Central memory CD8-positive, alpha-beta T cell (primary cell): ENCODE measurements at regions not wholly inside any gene's neighbourhood (a gene's known extent, or its start where the extent isn't known, plus 50 kb on each side); places are given as distances from the start of the nearest gene placed in this dataset.

Experiments
- ATAC-seq: fragments of 150-1000 bp; cut with Tn5 transposase; replicated peaks from 2 replicates; pipeline ENCODE4 v1.10.0; 2022; ENCODE audit warnings: mild to moderate bottlenecking, moderate FRiP score, moderate number of reproducible peaks; ENCODE audit not compliant: poor library complexity, severe bottlenecking; ENCODE audit errors: extremely low read depth
- DNase-seq, 2 donors: peaks; one replicate each; pipeline ENCODE4 v3.0.0; 2021; ENCODE audit warnings: low spot score in 2 of 2
- H3K27ac Mint-ChIP-seq: one replicate; pipeline ENCODE4 v1.8.0; 2022; ENCODE audit warnings: low read depth, mild to moderate bottlenecking, moderate library complexity, mixed read lengths
- H3K27me3 Mint-ChIP-seq: one replicate; pipeline ENCODE4 v1.8.0; 2022; ENCODE audit warnings: mixed read lengths
- H3K36me3 Mint-ChIP-seq: one replicate; pipeline ENCODE4 v1.8.0; 2022; ENCODE audit warnings: mild to moderate bottlenecking, moderate library complexity, mixed read lengths; ENCODE audit not compliant: insufficient read depth
- H3K4me1 Mint-ChIP-seq: one replicate; pipeline ENCODE4 v1.8.0; 2022; ENCODE audit warnings: mixed read lengths
- H3K4me3 Mint-ChIP-seq: one replicate; pipeline ENCODE4 v1.8.0; 2022; ENCODE audit warnings: mild to moderate bottlenecking, moderate library complexity, mixed read lengths
- H3K9me3 Mint-ChIP-seq: one replicate; pipeline ENCODE4 v1.8.0; 2022; ENCODE audit warnings: mixed read lengths

DNA sequence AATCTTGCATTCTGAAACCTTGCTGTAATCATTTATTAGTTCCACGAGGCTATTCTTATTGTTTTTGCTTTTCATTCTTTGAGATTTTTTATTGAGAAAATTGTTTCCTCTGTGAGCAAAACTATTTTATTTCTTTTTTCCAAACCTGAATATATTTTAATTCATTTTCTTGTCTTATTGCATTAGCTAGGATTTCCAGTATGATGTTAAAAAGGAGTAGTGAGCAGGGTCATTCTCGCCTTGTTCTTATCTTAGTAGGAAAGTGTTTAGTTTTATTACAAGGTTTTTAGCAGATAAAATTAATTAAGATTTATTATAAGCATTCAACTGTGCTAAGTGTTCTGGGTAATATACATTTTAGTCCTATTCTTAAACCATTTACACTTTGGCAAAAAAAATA is 214.6 kb upstream of the KLF6 start:
- no peak for ATAC-seq
- H3K36me3 Mint-ChIP-seq = no peaks in the 10 kb centered on the region

DNA sequence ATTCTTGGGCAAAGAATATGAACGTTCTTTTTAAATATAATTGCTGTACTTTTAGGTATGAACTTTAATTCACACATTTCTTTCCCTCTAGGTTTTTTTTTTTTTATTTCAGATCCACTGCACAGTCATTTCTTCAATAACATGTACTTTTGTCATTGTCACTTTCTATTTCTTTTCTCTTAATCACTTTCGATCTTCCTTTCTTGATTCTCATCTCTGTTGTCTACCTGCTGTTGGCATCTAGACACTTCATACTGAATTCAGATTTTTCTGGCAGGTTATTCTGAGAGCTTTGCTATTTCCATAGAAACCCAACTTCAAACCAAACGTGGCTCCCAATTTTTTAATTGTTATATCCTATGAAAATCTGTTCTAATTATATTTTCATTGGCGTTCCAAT is 211.7 kb upstream of the KLF6 start:
- Mint-ChIP-seq H3K27ac (no peak overlapping the region), H3K9me3 (peaks cover 8% of the 10 kb centered on the region), H3K4me3 (no peak overlapping the region), H3K27me3 (no peaks in the 10 kb centered on the region), H3K4me1 (peaks cover 13% of the 10 kb centered on the region), H3K36me3 (no peaks in the 10 kb centered on the region)
- no peak for ATAC-seq
- DNase-seq = no peak

More for the DNA sequence above, 214.6 kb upstream of the KLF6 start:
- Mint-ChIP-seq H3K27me3 (no peaks in the 10 kb centered on the region), H3K4me1 (peaks cover 7% of the 10 kb centered on the region), H3K4me3 (no peak overlapping the region), H3K9me3 (peaks cover 8% of the 10 kb centered on the region), H3K27ac (peak overlapping the region; percentile 54)
- no peak for DNase-seq

DNA sequence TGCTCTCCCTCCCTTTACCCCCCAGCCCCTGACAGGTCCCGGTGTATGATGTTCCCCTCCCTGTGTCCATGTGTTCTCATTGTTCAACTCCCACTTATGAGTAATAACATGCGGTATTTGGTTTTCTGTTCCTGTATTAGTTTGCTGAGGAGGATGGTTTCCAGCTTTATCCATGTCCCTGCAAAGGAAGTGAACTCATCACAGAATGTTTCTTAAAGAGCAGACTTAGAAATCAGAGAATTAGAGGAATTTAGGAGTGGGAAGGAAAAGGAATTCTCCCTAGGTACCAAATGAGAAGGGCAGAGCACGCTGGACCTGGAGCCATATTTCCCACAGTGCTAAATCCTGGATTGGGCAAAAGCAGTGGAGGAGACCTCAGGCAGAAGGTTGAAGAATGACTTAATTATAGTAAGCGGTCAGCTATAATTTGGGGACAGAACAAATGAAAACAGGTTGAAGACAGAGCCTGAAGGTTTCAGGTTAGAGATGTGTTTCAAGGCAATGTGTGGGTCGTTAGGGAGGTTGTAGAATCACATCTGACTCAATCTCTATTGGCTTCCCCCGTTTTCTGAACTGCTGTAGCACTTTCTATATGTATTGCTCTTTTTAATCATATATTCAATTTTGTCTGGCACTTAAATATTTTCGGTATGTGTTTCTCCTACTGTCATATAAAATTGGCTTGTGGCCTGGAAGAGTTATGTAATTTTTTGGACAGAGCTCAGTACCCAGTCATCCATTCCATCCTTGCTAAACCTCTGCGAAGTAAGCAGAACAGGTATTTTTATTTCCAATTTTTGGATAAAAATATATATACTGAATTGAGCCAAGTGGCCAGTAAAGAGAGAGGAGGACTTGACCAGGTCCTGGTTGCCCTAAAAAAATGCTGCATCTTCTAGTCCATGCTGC is 210.5 kb upstream of the KLF6 start:
- ATAC-seq = no peak
- DNase-seq = no peak
- H3K27me3 Mint-ChIP-seq = no peaks in the 10 kb centered on the region
- H3K36me3 Mint-ChIP-seq = no peaks in the 10 kb centered on the region
- no peak overlapping the region for H3K4me3 Mint-ChIP-seq
- H3K9me3 Mint-ChIP-seq = peaks cover 7% of the 10 kb centered on the region
- H3K4me1 Mint-ChIP-seq = peaks cover 13% of the 10 kb centered on the region
- no peak overlapping the region for H3K27ac Mint-ChIP-seq

DNA sequence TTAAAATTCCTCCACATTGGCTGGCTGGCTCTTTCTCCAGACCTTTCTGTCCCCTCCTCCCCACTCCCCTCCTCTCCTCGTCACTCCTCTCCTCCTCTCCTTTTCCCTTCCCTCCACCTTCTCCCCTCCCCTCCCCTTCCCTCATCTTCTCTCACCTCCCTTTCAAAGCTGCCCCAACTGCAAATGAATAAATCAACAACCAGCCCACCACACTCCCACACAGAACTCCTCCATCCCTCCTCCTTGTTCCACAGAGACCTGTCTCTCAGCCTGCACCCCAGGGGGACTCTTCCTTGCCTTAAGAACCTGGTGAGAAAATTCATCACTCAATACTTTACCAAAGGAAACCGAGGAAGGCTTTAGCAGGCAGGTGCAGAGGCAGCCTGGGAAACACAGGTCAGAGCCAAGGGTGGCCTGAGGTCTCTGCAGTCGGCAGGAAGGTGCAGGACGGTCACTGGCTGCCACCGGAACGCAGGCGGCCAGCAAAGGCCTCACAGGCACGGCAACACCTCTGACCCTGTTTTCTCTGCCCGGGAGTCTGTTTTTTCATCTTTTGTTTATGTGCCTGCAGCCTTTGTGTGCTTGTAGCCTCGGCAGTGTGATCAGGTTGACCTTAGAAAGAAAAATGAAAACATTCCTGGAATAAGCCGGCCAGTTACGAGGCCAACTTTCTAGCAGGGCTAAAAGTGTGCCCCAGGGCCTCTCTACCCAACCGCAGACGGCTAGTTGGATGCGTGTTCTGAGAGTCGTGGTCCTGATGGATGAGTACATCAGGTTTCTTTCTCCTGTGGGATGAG is 207.6 kb upstream of the KLF6 start:
- H3K27ac Mint-ChIP-seq = no peak overlapping the region
- no peak for ATAC-seq
- H3K27me3 Mint-ChIP-seq = no peaks in the 10 kb centered on the region
- H3K4me3 Mint-ChIP-seq = no peak overlapping the region
- peaks cover 18% of the 10 kb centered on the region for H3K4me1 Mint-ChIP-seq
- H3K36me3 Mint-ChIP-seq = no peaks in the 10 kb centered on the region
- H3K9me3 Mint-ChIP-seq = no peaks in the 10 kb centered on the region
- no peak for DNase-seq

DNA sequence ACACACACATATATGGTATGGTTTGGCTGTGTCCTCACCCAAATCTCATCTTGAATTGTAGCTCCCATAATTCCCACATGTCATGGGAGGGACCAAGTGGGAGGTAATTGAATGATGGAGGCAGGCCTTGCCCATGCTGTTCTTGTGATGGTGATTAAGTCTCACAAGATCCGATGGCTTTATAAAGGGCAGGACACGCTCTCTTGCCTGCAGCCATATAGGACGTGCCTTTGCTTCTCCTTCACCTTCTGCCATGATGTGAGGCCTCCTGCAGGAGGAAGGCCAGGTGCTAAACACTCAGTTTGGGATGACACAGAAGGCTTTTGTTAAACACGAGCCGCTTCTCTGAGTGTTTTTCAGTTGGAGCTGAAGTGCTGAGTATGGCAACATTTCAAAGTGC is 205.3 kb upstream of the KLF6 start:
- Mint-ChIP-seq H3K27ac (no peak overlapping the region), H3K9me3 (no peaks in the 10 kb centered on the region), H3K4me1 (peaks cover 15% of the 10 kb centered on the region), H3K4me3 (no peak overlapping the region), H3K36me3 (no peaks in the 10 kb centered on the region), H3K27me3 (no peaks in the 10 kb centered on the region)
- DNase-seq (no peak), ATAC-seq (no peak)

DNA sequence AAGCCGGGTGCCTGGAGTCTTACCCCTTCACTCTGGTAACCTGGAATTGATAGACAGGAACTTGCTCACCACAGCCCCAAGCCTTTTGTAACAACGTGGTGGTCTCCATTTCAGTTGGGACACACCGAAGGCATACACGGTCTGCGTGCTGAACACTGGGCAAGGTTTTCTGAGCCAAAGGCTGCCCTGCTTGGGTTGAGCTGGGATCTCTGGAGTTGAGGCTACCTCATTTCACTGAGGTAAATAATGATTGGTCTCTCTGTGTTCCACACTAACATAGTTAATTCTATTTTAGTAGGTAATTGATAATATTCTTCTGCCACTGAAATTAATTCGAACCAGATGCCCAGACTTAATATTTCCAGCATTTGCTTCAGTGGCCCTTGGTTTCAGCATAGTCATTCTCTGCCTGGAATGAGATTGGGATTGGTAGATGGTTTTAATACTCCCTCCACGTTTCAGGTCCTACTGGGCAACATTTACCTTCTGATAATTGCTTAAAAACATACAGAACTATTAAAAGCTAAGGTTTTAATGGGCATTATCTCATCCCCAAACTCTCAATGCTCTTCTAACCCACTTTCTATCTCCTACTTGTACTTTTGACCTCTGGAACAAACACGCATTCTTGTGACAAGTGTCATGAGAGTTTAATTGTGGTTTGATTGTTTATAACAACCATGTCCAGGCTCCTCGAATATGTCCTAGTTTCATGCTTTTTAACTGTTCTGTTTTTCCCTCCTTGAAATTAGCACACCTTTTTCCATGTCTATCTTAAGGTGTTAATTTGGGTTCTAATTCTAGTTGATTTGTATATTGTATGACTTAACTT is 202.3 kb upstream of the KLF6 start:
- Mint-ChIP-seq H3K4me3 (no peak overlapping the region), H3K36me3 (peaks cover 1% of the 10 kb centered on the region), H3K9me3 (no peaks in the 10 kb centered on the region), H3K27me3 (no peaks in the 10 kb centered on the region), H3K4me1 (peaks cover 20% of the 10 kb centered on the region), H3K27ac (no peak overlapping the region)
- ATAC-seq (no peak), DNase-seq (no peak)

DNA sequence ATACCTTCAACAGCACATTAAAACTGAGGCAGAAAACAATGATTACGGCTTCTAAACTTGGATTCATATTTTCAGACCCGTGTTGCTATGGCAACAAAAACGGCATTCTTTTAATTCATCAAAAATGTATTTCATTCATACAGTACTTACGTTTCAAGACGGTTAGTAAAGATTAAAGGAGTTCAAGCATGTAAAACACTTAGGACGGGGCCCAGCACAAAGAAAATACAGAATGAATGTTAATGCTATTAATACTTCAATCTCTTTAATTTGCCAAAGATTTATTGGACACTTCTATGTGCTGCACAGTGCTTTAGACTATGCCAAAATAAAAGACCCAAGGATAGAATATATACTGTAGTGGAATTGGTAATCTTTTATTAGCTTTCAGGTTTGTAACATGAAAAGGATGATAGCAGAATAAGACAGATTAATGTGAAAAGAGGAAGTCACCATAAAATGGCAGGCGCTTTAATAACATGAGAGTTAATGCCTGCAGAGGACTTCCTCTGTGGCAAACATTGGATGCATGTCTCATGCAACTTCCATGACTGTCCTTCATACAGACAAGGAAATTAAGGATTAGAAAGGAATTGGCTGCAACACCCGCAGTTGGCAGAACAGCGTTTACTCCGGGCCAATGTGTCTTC is 201.6 kb upstream of the KLF6 start:
- peaks cover 27% of the 10 kb centered on the region for H3K4me1 Mint-ChIP-seq
- DNase-seq = no peak
- no peak for ATAC-seq
- H3K36me3 Mint-ChIP-seq = peaks cover 1% of the 10 kb centered on the region
- H3K9me3 Mint-ChIP-seq = no peaks in the 10 kb centered on the region
- no peaks in the 10 kb centered on the region for H3K27me3 Mint-ChIP-seq
- no peak overlapping the region for H3K27ac Mint-ChIP-seq
- no peak overlapping the region for H3K4me3 Mint-ChIP-seq

DNA sequence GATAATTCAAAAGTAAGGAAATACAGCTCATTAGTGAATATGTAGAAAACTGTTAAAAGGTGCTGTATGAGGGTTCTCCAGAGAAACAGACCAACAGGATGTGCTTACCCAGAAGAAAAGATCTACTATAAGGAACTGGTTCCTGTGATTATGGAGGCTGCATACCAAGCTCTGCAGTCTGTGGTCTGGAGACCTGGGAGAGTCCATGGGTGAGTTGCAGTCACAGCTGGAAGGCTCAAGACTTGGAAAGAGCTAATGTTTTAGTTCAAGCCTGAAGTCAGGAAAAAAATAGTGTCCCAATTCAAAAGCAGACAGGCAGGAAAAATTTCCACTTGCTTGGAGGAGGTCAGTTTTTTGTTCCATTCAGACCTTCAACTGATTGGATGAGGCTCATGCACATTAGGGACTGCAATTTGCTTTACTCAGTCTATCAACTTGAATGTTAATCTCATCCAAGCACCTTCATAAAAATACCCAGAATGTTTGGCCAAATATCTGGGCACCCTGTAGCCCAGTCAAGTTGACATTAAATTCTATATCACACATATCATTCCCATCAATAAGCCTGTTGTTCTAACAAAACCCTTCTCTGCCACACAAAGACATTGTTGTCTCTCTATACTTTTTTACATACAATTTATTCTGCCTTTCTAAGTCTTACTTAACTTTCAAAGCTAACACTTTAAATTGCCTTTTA is 197.9 kb upstream of the KLF6 start:
- H3K4me3 Mint-ChIP-seq = no peak overlapping the region
- H3K4me1 Mint-ChIP-seq = peaks cover 32% of the 10 kb centered on the region
- H3K36me3 Mint-ChIP-seq = peaks cover 1% of the 10 kb centered on the region
- no peak for ATAC-seq
- no peak for DNase-seq
- peak overlapping the region; percentile 55 for H3K27ac Mint-ChIP-seq
- no peaks in the 10 kb centered on the region for H3K27me3 Mint-ChIP-seq
- H3K9me3 Mint-ChIP-seq = no peaks in the 10 kb centered on the region

DNA sequence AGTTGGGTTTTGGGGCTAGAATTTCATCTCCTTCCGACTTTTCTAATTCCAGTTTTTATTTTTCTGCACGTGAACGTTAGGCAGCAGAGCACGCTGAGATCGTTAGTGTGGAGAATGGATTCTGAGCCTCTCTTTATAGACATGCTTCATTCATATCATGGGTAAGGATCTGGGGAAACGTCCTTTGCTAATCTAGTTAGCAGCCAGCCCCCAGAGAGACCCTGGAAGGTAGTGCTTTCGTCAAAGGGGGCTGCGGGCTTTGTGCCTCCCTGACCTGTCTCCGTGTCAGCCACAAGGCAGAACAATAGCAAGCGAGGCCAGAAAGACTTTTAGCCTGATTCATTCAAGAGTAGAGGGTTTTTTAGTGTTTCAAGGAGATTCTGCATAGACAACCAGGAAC is 196.3 kb upstream of the KLF6 start:
- Mint-ChIP-seq H3K4me3 (no peak overlapping the region), H3K4me1 (peaks cover 25% of the 10 kb centered on the region), H3K27me3 (no peaks in the 10 kb centered on the region), H3K9me3 (no peaks in the 10 kb centered on the region), H3K27ac (peak overlapping the region; percentile 63), H3K36me3 (peaks cover 1% of the 10 kb centered on the region)
- DNase-seq (no peak), ATAC-seq (no peak)

DNA sequence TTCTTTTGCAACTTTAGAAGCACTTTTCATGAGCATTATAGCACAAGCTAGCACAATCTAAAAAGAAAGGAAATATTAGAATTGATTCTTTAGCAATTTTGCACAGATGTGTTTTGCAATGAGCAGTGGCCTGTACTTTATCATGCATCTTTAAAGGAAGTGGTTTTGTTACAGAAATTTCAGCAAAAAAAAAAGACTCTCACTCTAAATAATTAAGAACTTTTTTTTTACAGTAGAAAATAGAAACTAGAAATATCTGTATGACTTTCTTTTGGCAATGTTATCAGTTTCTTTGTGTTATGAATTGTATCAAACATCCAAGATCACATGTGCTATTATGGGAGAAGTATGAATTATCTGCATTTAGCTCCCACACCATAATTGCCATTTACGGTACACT is 195.7 kb upstream of the KLF6 start:
- ATAC-seq (peak; percentile 66), DNase-seq (no peak)
- H3K27ac Mint-ChIP-seq = peak overlapping the region; percentile 63
- H3K4me1 Mint-ChIP-seq = peaks cover 25% of the 10 kb centered on the region
- no peaks in the 10 kb centered on the region for H3K9me3 Mint-ChIP-seq
- no peaks in the 10 kb centered on the region for H3K27me3 Mint-ChIP-seq
- peaks cover 1% of the 10 kb centered on the region for H3K36me3 Mint-ChIP-seq
- peak overlapping the region; percentile 33 for H3K4me3 Mint-ChIP-seq

DNA sequence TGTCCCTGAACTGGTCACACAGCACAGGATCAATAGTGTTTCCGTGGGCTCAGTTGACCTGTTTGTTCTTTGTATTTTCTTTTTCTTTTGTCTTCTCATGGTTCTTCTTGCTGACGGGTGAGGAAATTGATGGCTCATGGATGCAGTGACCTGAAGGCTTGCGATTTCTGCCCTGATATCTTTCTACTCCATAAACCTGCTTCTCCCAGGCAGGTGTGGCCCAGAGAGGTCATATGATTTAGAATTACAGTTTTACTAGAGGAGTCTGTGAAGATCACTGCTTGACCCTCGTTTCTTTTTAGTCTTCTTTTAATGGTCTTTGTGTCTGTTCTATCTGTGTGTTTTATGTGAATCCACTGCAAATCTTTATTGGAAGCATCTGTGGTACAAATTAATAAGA is 195.1 kb upstream of the KLF6 start:
- DNase-seq = no peak
- Mint-ChIP-seq H3K4me1 (peaks cover 25% of the 10 kb centered on the region), H3K4me3 (peak overlapping the region; percentile 33), H3K9me3 (no peaks in the 10 kb centered on the region), H3K27me3 (no peaks in the 10 kb centered on the region), H3K36me3 (peaks cover 1% of the 10 kb centered on the region), H3K27ac (peak overlapping the region; percentile 63)
- ATAC-seq = no peak
